Activated naive CD8-positive, alpha-beta T cell treated with anti-CD3 and anti-CD28 coated beads, Interleukin-2, amount 10 ng/mL, durations not matched to agents 7 days and 5 days (primary cell): ENCODE measurements at regions not wholly inside any gene's neighbourhood (a gene's known extent, or its start where the extent isn't known, plus 50 kb on each side); places are given as distances from the start of the nearest gene placed in this dataset.
"Not testable (repeated sequence)": the region's sequence is repeated elsewhere in the genome, so short reads cannot be mapped to it uniquely, and the experiment has no call there.

ENCODE experiments used
- ATAC-seq: fragments of 150-1000 bp; cut with Tn5 transposase; one replicate; pipeline ENCODE4 v1.10.0; 2021; ENCODE audit warnings: low read depth, moderate library complexity
- POLR2A ChIA-PET: fragments of 350-600 bp; sonication (Branson Sonifier 250); formaldehyde crosslinking; loops from one replicate; lab custom pipeline; 2021; ENCODE audit warnings: antibody characterized with exemption; lab: Charles Lee
- DNase-seq: peaks from one replicate; pipeline ENCODE4 v3.0.0; 2021
- H3K27ac Mint-ChIP-seq: one replicate; pipeline ENCODE4 v1.8.0; 2022; ENCODE audit warnings: mild to moderate bottlenecking, mixed read lengths
- H3K27me3 Mint-ChIP-seq: one replicate; pipeline ENCODE4 v1.8.0; 2022; ENCODE audit warnings: mild to moderate bottlenecking, moderate library complexity, mixed read lengths
- H3K36me3 Mint-ChIP-seq: one replicate; pipeline ENCODE4 v1.8.0; 2021; ENCODE audit warnings: mild to moderate bottlenecking, mixed read lengths
- H3K4me1 Mint-ChIP-seq: one replicate; pipeline ENCODE4 v1.8.0; 2021; ENCODE audit warnings: mixed read lengths
- H3K4me3 Mint-ChIP-seq: one replicate; pipeline ENCODE4 v1.8.0; 2022; ENCODE audit warnings: mild to moderate bottlenecking, moderate library complexity, mixed read lengths
- H3K9me3 Mint-ChIP-seq: one replicate; pipeline ENCODE4 v1.8.0; 2021; ENCODE audit warnings: mixed read lengths

GRCh38 chr15:87483468-87483867 is 773.1 kb downstream of the NTRK3 start:
- Mint-ChIP-seq H3K27me3 (no peaks in the 10 kb centered on the region), H3K9me3 (peaks cover 3% of the 10 kb centered on the region), H3K27ac (no peak overlapping the region), H3K4me1 (no peaks in the 10 kb centered on the region), H3K4me3 (no peak overlapping the region), H3K36me3 (no peaks in the 10 kb centered on the region)
- no peak for DNase-seq
- no peak for ATAC-seq
- POLR2A ChIA-PET, result no interaction called here

DNA sequence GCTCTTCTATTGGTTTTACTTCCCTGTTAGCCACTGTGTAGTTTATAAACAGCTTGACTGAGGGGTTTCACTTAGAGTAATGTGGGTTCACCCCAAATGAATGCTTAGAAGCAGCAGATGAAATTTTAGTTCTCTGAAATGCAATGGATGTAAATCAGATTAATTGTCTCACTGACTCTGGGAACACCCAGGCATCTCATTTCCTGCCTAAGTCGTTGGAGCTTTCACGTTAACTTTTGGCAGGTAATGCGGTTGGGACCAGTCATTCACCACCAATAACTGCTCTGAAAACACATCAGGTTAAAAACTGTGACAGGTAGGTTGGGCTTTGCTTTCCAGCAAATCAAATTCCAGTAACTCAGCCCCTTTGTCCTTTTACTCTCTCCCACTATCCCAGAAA is 775.4 kb downstream of the NTRK3 start:
- Mint-ChIP-seq H3K9me3 (peaks cover 3% of the 10 kb centered on the region), H3K4me1 (no peaks in the 10 kb centered on the region), H3K27me3 (no peaks in the 10 kb centered on the region), H3K4me3 (no peak overlapping the region), H3K36me3 (no peaks in the 10 kb centered on the region), H3K27ac (no peak overlapping the region)
- no peak for DNase-seq
- POLR2A ChIA-PET, result no interaction called here
- no peak for ATAC-seq

DNA sequence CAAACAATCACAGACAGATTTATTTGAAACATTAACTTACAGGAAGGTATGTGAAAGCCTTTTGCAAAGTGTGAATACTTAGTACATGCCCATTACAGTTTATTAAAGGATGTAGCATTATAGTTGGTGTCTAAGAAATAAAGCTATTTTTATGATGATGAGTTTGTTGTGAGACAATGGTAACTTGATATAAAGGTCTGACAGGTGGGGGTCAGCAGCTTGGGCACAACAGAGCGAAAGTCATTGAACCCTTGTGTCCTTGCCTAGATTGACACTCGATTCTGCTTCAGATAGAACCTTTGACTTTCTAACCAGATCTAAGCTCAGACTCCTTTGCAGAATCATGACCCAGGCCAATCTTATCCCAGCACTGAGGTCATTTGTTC is 777.9 kb downstream of the NTRK3 start:
- H3K27ac Mint-ChIP-seq, result no peak overlapping the region
- POLR2A ChIA-PET, result no interaction called here
- peaks cover 2% of the 10 kb centered on the region for H3K9me3 Mint-ChIP-seq
- ATAC-seq (no peak), DNase-seq (no peak)
- H3K4me1 Mint-ChIP-seq, result no peaks in the 10 kb centered on the region
- H3K36me3 Mint-ChIP-seq, result no peaks in the 10 kb centered on the region
- H3K4me3 Mint-ChIP-seq, result no peak overlapping the region
- H3K27me3 Mint-ChIP-seq, result no peaks in the 10 kb centered on the region

DNA sequence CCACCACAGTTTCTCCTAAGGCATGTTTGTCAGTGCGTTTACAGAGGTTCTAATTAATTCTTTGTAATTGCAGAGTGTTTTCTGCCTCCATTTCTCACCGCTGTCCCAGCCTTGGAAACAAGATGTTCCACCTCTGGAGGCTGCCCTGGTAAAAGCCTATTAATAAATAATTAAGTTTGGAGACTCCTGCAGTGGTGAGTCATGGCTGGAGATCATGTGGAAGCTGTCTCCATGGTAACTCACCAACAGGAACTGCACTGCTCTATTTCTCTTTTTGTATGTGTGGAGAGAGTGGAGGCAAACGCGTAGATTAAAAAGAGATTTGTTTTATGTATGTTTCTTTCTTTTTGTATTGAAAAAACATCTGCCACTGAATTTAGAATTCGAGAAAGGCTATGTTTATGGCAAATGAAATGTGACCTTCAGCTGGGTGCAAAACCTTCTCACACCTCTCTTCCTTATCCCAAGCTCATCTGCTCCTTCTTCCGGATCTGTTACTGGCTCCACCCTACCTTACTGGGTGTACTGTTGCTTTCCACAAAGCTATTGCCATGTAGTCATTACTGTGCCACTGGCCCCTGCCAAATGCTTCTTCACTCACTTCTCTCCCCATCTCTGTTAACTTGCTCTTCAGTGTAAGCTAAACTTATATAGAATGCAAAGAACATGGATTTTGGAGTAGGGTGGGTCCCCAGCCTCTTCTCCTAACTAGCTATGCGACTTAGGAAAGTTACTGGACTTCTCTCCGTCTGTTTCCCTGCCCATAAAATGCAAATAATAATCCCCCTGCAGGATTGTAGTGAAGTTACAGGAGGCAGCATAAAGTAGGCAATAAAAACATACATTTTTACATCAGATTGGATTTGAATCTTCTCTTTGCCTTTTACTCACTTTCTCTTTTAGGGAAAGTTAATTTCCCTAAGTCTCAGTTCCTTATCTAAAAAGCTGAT is 778.5 kb downstream of the NTRK3 start:
- no peak overlapping the region for H3K4me3 Mint-ChIP-seq
- no peaks in the 10 kb centered on the region for H3K36me3 Mint-ChIP-seq
- no peak for ATAC-seq
- H3K27me3 Mint-ChIP-seq, result peaks cover 1% of the 10 kb centered on the region
- POLR2A ChIA-PET, result no interaction called here
- peaks cover 2% of the 10 kb centered on the region for H3K9me3 Mint-ChIP-seq
- H3K27ac Mint-ChIP-seq, result no peak overlapping the region
- H3K4me1 Mint-ChIP-seq, result no peaks in the 10 kb centered on the region
- no peak for DNase-seq

DNA sequence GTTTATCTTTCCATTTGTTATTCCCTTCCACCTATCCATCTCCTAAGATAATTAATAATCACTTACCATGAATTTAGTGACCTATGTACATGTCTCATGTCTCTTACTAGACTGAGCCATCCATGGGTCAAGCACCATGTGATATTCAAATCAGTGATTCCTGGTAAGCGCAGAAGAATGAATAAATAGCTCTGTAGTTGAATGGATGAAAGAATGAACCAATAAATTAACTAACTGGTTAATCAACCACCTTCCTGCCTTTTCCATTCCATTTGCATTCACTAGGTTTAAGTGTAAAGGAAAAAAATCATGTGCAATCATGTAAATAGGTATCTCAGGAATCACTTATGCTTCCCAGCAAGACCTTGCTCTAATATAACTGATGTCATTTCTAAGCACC is 779.5 kb downstream of the NTRK3 start:
- DNase-seq, result no peak
- no peaks in the 10 kb centered on the region for H3K4me1 Mint-ChIP-seq
- peaks cover 2% of the 10 kb centered on the region for H3K27me3 Mint-ChIP-seq
- H3K27ac Mint-ChIP-seq, result no peak overlapping the region
- ATAC-seq, result no peak
- H3K9me3 Mint-ChIP-seq, result peaks cover 1% of the 10 kb centered on the region
- POLR2A ChIA-PET, result no interaction called here
- no peaks in the 10 kb centered on the region for H3K36me3 Mint-ChIP-seq
- no peak overlapping the region for H3K4me3 Mint-ChIP-seq

DNA sequence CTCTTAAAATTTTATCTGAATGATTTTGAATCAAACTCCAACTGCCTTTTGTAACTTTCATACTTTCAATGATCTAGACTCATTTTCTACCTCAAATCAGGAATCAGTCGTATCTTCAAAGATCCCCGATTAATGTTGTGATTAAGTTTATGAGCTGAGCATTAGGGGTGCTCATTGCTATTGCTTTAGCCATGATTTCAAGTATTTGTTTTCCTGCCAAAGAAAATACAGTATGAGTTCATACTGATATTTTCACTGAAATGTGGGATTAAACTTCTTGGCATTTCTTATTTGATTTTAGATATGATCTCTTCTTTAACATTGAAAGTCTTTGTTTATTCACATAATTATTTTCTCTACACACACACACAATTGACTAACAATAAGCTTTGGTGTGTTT is 785.6 kb downstream of the NTRK3 start:
- peaks cover 2% of the 10 kb centered on the region for H3K27me3 Mint-ChIP-seq
- H3K36me3 Mint-ChIP-seq, result no peaks in the 10 kb centered on the region
- H3K4me3 Mint-ChIP-seq, result no peak overlapping the region
- H3K4me1 Mint-ChIP-seq, result no peaks in the 10 kb centered on the region
- no peaks in the 10 kb centered on the region for H3K9me3 Mint-ChIP-seq
- H3K27ac Mint-ChIP-seq, result no peak overlapping the region
- DNase-seq, result no peak
- POLR2A ChIA-PET, result no interaction called here
- ATAC-seq, result no peak

- H3K4me3 Mint-ChIP-seq, POLR2A ChIA-PET, DNase-seq, H3K27me3 Mint-ChIP-seq, H3K9me3 Mint-ChIP-seq, H3K36me3 Mint-ChIP-seq, H3K4me1 Mint-ChIP-seq, ATAC-seq, H3K27ac Mint-ChIP-seq: not testable (repeated sequence)
Observed at GRCh38 chr15:87463956-87464355, 792.6 kb downstream of the NTRK3 start.

- Mint-ChIP-seq H3K4me3 (no peak overlapping the region), H3K36me3 (no peaks in the 10 kb centered on the region), H3K9me3 (no peaks in the 10 kb centered on the region), H3K27ac (no peak overlapping the region), H3K27me3 (no peaks in the 10 kb centered on the region), H3K4me1 (no peaks in the 10 kb centered on the region)
- POLR2A ChIA-PET, result no interaction called here
- DNase-seq, result no peak
- ATAC-seq, result no peak
Observed at GRCh38 chr15:87461631-87462030, 794.9 kb downstream of the NTRK3 start.

GRCh38 chr15:87454860-87455259 is 801.7 kb downstream of the NTRK3 start:
- POLR2A ChIA-PET, result no interaction called here
- ATAC-seq (no peak), DNase-seq (no peak)
- H3K4me3 Mint-ChIP-seq, result no peak overlapping the region
- no peaks in the 10 kb centered on the region for H3K9me3 Mint-ChIP-seq
- no peaks in the 10 kb centered on the region for H3K27me3 Mint-ChIP-seq
- H3K36me3 Mint-ChIP-seq, result no peaks in the 10 kb centered on the region
- no peak overlapping the region for H3K27ac Mint-ChIP-seq
- H3K4me1 Mint-ChIP-seq, result no peaks in the 10 kb centered on the region

- H3K4me1 Mint-ChIP-seq, result no peaks in the 10 kb centered on the region
- DNase-seq (no peak), ATAC-seq (no peak)
- peaks cover 3% of the 10 kb centered on the region for H3K9me3 Mint-ChIP-seq
- no peak overlapping the region for H3K4me3 Mint-ChIP-seq
- no peak overlapping the region for H3K27ac Mint-ChIP-seq
- no peaks in the 10 kb centered on the region for H3K36me3 Mint-ChIP-seq
- no peaks in the 10 kb centered on the region for H3K27me3 Mint-ChIP-seq
- POLR2A ChIA-PET, result no interaction called here
Observed at GRCh38 chr15:87450314-87450713, 806.2 kb downstream of the NTRK3 start.

DNA sequence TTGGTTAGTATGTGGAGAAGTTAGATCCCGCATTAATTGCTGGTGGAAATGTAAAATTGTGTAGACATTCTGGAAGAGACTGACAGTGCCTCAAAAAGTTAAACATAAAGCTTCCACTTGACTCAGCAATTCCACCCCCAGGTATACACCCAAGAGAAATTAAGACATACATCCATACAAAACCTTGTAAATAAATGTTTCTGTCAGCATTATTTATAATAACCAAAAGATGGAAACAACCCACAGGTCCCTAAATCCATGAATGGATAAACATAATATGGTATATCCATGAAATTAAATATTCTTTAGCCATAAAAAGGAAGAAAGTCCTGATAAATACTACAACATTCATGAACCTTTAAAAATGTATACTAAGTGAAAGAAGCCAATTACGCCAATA is 817.4 kb downstream of the NTRK3 start:
- Mint-ChIP-seq H3K27ac (no peak overlapping the region), H3K4me3 (no peak overlapping the region)

GRCh38 chr15:87433871-87434270 is 822.7 kb downstream of the NTRK3 start:
- ATAC-seq, result no peak
- no peak overlapping the region for H3K4me3 Mint-ChIP-seq
- POLR2A ChIA-PET, result no interaction called here

More for the DNA sequence above, 817.4 kb downstream of the NTRK3 start:
- no peak for ATAC-seq
- Mint-ChIP-seq H3K27me3 (peaks cover 6% of the 10 kb centered on the region), H3K36me3 (no peaks in the 10 kb centered on the region), H3K4me1 (no peaks in the 10 kb centered on the region), H3K9me3 (no peaks in the 10 kb centered on the region)
- no peak for DNase-seq
- POLR2A ChIA-PET, result no interaction called here

DNA sequence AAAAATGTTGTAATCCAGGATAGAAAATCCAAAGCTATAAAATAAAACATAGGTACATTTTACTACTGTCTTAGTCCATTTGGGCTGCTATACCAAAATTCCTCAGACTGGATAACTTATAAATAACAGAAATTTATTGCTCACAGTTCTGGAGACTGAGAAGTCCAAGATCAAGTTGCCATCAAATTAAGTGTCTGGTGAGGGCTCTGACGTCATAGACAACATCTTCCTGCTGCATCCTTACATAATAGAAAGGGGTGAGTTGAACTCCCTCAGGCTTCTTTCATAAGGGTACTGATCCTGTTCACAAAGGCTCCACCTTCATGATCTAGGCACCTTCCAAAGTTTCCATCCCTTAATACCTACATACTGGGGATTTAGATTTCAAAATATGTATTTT is 826.8 kb downstream of the NTRK3 start:
- H3K9me3 Mint-ChIP-seq, result no peaks in the 10 kb centered on the region
- H3K4me3 Mint-ChIP-seq, result no peak overlapping the region
- no peaks in the 10 kb centered on the region for H3K36me3 Mint-ChIP-seq
- H3K27me3 Mint-ChIP-seq, result no peaks in the 10 kb centered on the region
- DNase-seq (no peak), ATAC-seq (no peak)
- H3K4me1 Mint-ChIP-seq, result no peaks in the 10 kb centered on the region
- POLR2A ChIA-PET, result no interaction called here
- H3K27ac Mint-ChIP-seq, result no peak overlapping the region

More at GRCh38 chr15:87433871-87434270, 822.7 kb downstream of the NTRK3 start:
- peaks cover 6% of the 10 kb centered on the region for H3K27me3 Mint-ChIP-seq
- no peaks in the 10 kb centered on the region for H3K4me1 Mint-ChIP-seq
- no peak for DNase-seq
- H3K27ac Mint-ChIP-seq, result no peak overlapping the region
- no peaks in the 10 kb centered on the region for H3K36me3 Mint-ChIP-seq
- H3K9me3 Mint-ChIP-seq, result no peaks in the 10 kb centered on the region

GRCh38 chr15:87420017-87420416 is 836.5 kb downstream of the NTRK3 start:
- ATAC-seq, result no peak
- Mint-ChIP-seq H3K4me3 (no peak overlapping the region), H3K9me3 (no peaks in the 10 kb centered on the region), H3K4me1 (no peaks in the 10 kb centered on the region), H3K27me3 (peaks cover 2% of the 10 kb centered on the region), H3K27ac (no peak overlapping the region), H3K36me3 (no peaks in the 10 kb centered on the region)
- POLR2A ChIA-PET, result no interaction called here
- no peak for DNase-seq
